SH-SY5Y (cell line): ENCODE measurements at regions not wholly inside any gene's neighbourhood (a gene's known extent, or its start where the extent isn't known, plus 50 kb on each side); places are given as distances from the start of the nearest gene placed in this dataset.

Experiments
- GATA2 ChIP-seq: IDR thresholded peaks from 2 replicates; pipeline ENCODE4 v1.6.1; 2011; ENCODE audit warnings: mild to moderate bottlenecking, low read depth, low read length
- GATA3 ChIP-seq: IDR thresholded peaks from 2 replicates; pipeline ENCODE4 v1.6.1; 2011; ENCODE audit warnings: low read depth, mild to moderate bottlenecking, low read length, moderate library complexity

GRCh38 chr1:219322766-219323165 lies 149.1 kb downstream of the LYPLAL1 start:
- no peak for TF ChIP-seq GATA3
- TF ChIP-seq GATA2 = no peak
